Activated T-helper 1 cell treated with anti-CD3 and anti-CD28 coated beads, Interleukin-2, amount 50 U/mL, for 16 hours (primary cell): ENCODE measurements at regions not wholly inside any gene's neighbourhood (a gene's known extent, or its start where the extent isn't known, plus 50 kb on each side); places are given as distances from the start of the nearest gene placed in this dataset.
"Not testable (repeated sequence)": the region's sequence is repeated elsewhere in the genome, so short reads cannot be mapped to it uniquely, and the experiment has no call there.

ENCODE experiments used
- DNase-seq, 2 donors: peaks; one replicate each; pipeline ENCODE4 v3.0.0-alpha.2; 2020; ENCODE audit warnings: low read depth in 1 of 2, low spot score in 1 of 2

GRCh38 chr3:104088738-104089137, 1278.0 kb upstream of the ALCAM start:
- DNase-seq, result no peak

GRCh38 chr3:104089987-104090386, 1276.7 kb upstream of the ALCAM start:
- DNase-seq, result not testable (repeated sequence)

- no peak for DNase-seq
These were observed 1265.0 kb upstream of the ALCAM start for GRCh38 chr3:104101736-104102135.

GRCh38 chr3:104102386-104102785, 1264.3 kb upstream of the ALCAM start:
- no peak for DNase-seq

GRCh38 chr3:104106276-104106675, 1260.4 kb upstream of the ALCAM start:
- no peak for DNase-seq

- DNase-seq, result no peak
These were observed 1258.2 kb upstream of the ALCAM start for GRCh38 chr3:104108522-104108921.

- DNase-seq, result no peak
These were observed 1240.2 kb upstream of the ALCAM start for GRCh38 chr3:104126463-104126862.

- no peak for DNase-seq
These were observed 1239.7 kb upstream of the ALCAM start for GRCh38 chr3:104126864-104127553.

- DNase-seq, result no peak
These were observed 1238.9 kb upstream of the ALCAM start for GRCh38 chr3:104127830-104128229.

- DNase-seq, result no peak
These were observed 1233.9 kb upstream of the ALCAM start for GRCh38 chr3:104132566-104133403.

- no peak for DNase-seq
These were observed 1233.1 kb upstream of the ALCAM start for GRCh38 chr3:104133630-104134029.

- no peak for DNase-seq
These were observed 1229.6 kb upstream of the ALCAM start for GRCh38 chr3:104137116-104137515.

GRCh38 chr3:104145164-104145563, 1221.5 kb upstream of the ALCAM start:
- no peak for DNase-seq

GRCh38 chr3:104149154-104149553, 1217.6 kb upstream of the ALCAM start:
- no peak for DNase-seq

- no peak for DNase-seq
These were observed 1216.0 kb upstream of the ALCAM start for GRCh38 chr3:104150724-104151123.

GRCh38 chr3:104154896-104155295, 1211.8 kb upstream of the ALCAM start:
- DNase-seq, result no peak

- DNase-seq, result no peak
These were observed 1200.8 kb upstream of the ALCAM start for GRCh38 chr3:104165866-104166265.

GRCh38 chr3:104168386-104168785, 1198.3 kb upstream of the ALCAM start:
- no peak for DNase-seq

GRCh38 chr3:104175696-104176095, 1191.0 kb upstream of the ALCAM start:
- DNase-seq, result no peak

- DNase-seq, result no peak
These were observed 1190.0 kb upstream of the ALCAM start for GRCh38 chr3:104176706-104177105.

- no peak for DNase-seq
These were observed 1188.0 kb upstream of the ALCAM start for GRCh38 chr3:104178680-104179079.

- no peak for DNase-seq
These were observed 1185.8 kb upstream of the ALCAM start for GRCh38 chr3:104180906-104181305.

- DNase-seq, result no peak
These were observed 1176.0 kb upstream of the ALCAM start for GRCh38 chr3:104190681-104191080.
